H1 (cell line): ENCODE measurements at regions not wholly inside any gene's neighbourhood (a gene's known extent, or its start where the extent isn't known, plus 50 kb on each side); places are given as distances from the start of the nearest gene placed in this dataset.

Experiments
- CTCF ChIA-PET: fragments of 300-600 bp; sonication (Branson Sonifier 250); formaldehyde crosslinking; loops from one replicate; lab custom pipeline; 2021; ENCODE audit not compliant: partially characterized antibody; lab: Charles Lee
- POLR2A ChIA-PET: fragments of 300-600 bp; sonication (Branson Sonifier 250); formaldehyde crosslinking; loops from one replicate; lab custom pipeline; 2021; ENCODE audit warnings: inconsistent platforms; ENCODE audit not compliant: partially characterized antibody; lab: Charles Lee
- DNase-seq, 2 experiments: peaks; one replicate each; pipeline versions ENCODE4 v3.0.0 to v3.0.0-alpha.2; 2010 to 2022; ENCODE audit warnings: low spot score in 2 of 2, low read depth in 1 of 2, mixed read lengths in 1 of 2
- FAIRE-seq: peaks from 2 replicates; lab custom pipeline; 2011; peaks lifted over from hg19 to GRCh38; lab: Jason Lieb, UNC
- H2AFZ ChIP-seq: 2 replicates; pipeline ENCODE4 v1.8.1; 2012; ENCODE audit warnings: low read length, inconsistent platforms
- H2AK5ac ChIP-seq: 2 replicates; pipeline ENCODE4 v1.6.1; 2013; ENCODE audit warnings: low read depth, low read length
- H2BK120ac ChIP-seq: replicated peaks from 2 replicates; pipeline ENCODE3; 2013; ENCODE audit warnings: low read depth, low read length, inconsistent platforms
- H2BK12ac ChIP-seq: 2 replicates; pipeline ENCODE4 v1.6.1; 2013; ENCODE audit warnings: low read depth, low read length
- H2BK15ac ChIP-seq: 2 replicates; pipeline ENCODE4 v1.6.1; 2013; ENCODE audit warnings: low read length
- H2BK20ac ChIP-seq: 2 replicates; pipeline ENCODE4 v1.6.1; 2013; ENCODE audit warnings: low read length
- H2BK5ac ChIP-seq: 2 replicates; pipeline ENCODE4 v1.6.1; 2013; ENCODE audit warnings: low read depth, low read length
- H3K14ac ChIP-seq: 2 replicates; pipeline ENCODE4 v1.6.1; 2013; ENCODE audit warnings: inconsistent platforms; ENCODE audit not compliant: insufficient read length
- H3K18ac ChIP-seq: 2 replicates; pipeline ENCODE4 v1.6.1; 2013; ENCODE audit warnings: low read length; ENCODE audit errors: extremely low read depth
- H3K23ac ChIP-seq: 2 replicates; pipeline ENCODE4 v1.6.1; 2013; ENCODE audit warnings: inconsistent platforms; ENCODE audit not compliant: insufficient read length
- H3K23me2 ChIP-seq: 2 replicates; pipeline ENCODE4 v1.6.1; 2013; ENCODE audit warnings: low read depth, low read length
- H3K27ac ChIP-seq: 2 replicates; pipeline ENCODE4 v1.6.1; 2011; ENCODE audit warnings: low read depth, low read length, inconsistent platforms
- H3K27me3 ChIP-seq, 4 experiments: replicated peaks in 1 of 4; 1 replicate in 1 of 4; 2 replicates in 3 of 4; pipeline versions ENCODE4 v1.6.1 to v1.8.1; 2011 to 2013; ENCODE audit warnings: low read length in 3 of 4, mild to moderate bottlenecking in 3 of 4, inconsistent platforms in 2 of 4, mixed read lengths in 2 of 4, moderate library complexity in 1 of 4; ENCODE audit not compliant: control insufficient read depth in 3 of 4, insufficient read depth in 3 of 4; ENCODE audit errors: extremely low read depth in 1 of 4
- H3K36me3 ChIP-seq, 4 experiments: 2 replicates each; pipeline versions ENCODE4 v1.6.1 to v1.8.1; 2011 to 2013; ENCODE audit warnings: mild to moderate bottlenecking in 4 of 4, low read length in 3 of 4, moderate library complexity in 2 of 4, control low read depth in 1 of 4, inconsistent platforms in 1 of 4; ENCODE audit not compliant: insufficient read depth in 4 of 4, control insufficient read depth in 2 of 4
- H3K4ac ChIP-seq: replicated peaks from 2 replicates; pipeline ENCODE3; 2013; ENCODE audit warnings: low read length, low read depth, mixed read lengths, inconsistent platforms; ENCODE audit not compliant: insufficient read length
- H3K4me1 ChIP-seq, 4 experiments: replicated peaks in 1 of 4; 1 replicate in 1 of 4; 2 replicates in 3 of 4; pipeline versions ENCODE4 v1.6.1 to v1.8.1; 2011 to 2013; ENCODE audit warnings: low read length in 3 of 4, inconsistent platforms in 2 of 4, mixed read lengths in 1 of 4; ENCODE audit not compliant: insufficient read depth in 4 of 4, control insufficient read depth in 3 of 4
- H3K4me2 ChIP-seq, 2 experiments: 2 replicates each; pipeline versions ENCODE4 v1.6.1 to v1.8.1; 2011 to 2013; ENCODE audit warnings: low read depth in 2 of 2, low read length in 2 of 2, control low read depth in 1 of 2, inconsistent platforms in 1 of 2, mild to moderate bottlenecking in 1 of 2; ENCODE audit not compliant: insufficient read depth in 1 of 2
- H3K4me3 ChIP-seq, 4 experiments: fragments of 200-600, 300-600 bp in 1 of 4; sonication (generic), shearing (Covaris generic), sonication (Bioruptor Twin) in 1 of 4; 2 replicates each; pipeline versions ENCODE4 v1.5.1 to v1.8.1; 2011 to 2016; ENCODE audit warnings: low read length in 4 of 4, low read depth in 3 of 4, control low read depth in 2 of 4, inconsistent platforms in 2 of 4, mild to moderate bottlenecking in 2 of 4, mixed read lengths in 1 of 4, moderate library complexity in 1 of 4; ENCODE audit not compliant: insufficient read depth in 2 of 4; ENCODE audit errors: extremely low read depth in 1 of 4
- H3K56ac ChIP-seq: replicated peaks from 2 replicates; pipeline ENCODE3; 2013; ENCODE audit warnings: low read depth, mild to moderate bottlenecking, mixed read lengths, low read length, inconsistent platforms; ENCODE audit not compliant: insufficient read length
- H3K79me1 ChIP-seq: 2 replicates; pipeline ENCODE4 v1.6.1; 2013; ENCODE audit warnings: low read depth, low read length, control low read depth
- H3K79me2 ChIP-seq, 2 experiments: 2 replicates each; pipeline versions ENCODE4 v1.6.1 to v1.8.1; 2012 to 2013; ENCODE audit warnings: low read length in 2 of 2, mild to moderate bottlenecking in 2 of 2, inconsistent platforms in 1 of 2; ENCODE audit not compliant: insufficient read depth in 2 of 2, control insufficient read depth in 1 of 2
- H3K9ac ChIP-seq, 4 experiments: replicated peaks in 1 of 4; 1 replicate in 1 of 4; 2 replicates in 3 of 4; pipeline versions ENCODE4 v1.6.1 to v1.8.1; 2011 to 2013; ENCODE audit warnings: low read depth in 3 of 4, low read length in 3 of 4, control low read depth in 2 of 4, mild to moderate bottlenecking in 2 of 4, moderate library complexity in 2 of 4, inconsistent platforms in 1 of 4; ENCODE audit errors: extremely low read depth in 1 of 4
- H3K9me3 ChIP-seq, 2 experiments: 2 replicates each; pipeline versions ENCODE4 v1.6.1 to v1.8.1; 2012 to 2013; ENCODE audit warnings: mild to moderate bottlenecking in 2 of 2, moderate library complexity in 2 of 2, control low read depth in 1 of 2, inconsistent platforms in 1 of 2, low read depth in 1 of 2, low read length in 1 of 2, mixed read lengths in 1 of 2; ENCODE audit not compliant: insufficient read depth in 2 of 2
- H4K20me1 ChIP-seq, 2 experiments: replicated peaks in 1 of 2; 2 replicates each; pipeline versions ENCODE3 to v1.8.1; 2011 to 2013; ENCODE audit warnings: inconsistent platforms in 2 of 2, low read length in 2 of 2, mild to moderate bottlenecking in 1 of 2; ENCODE audit not compliant: insufficient read depth in 2 of 2, control insufficient read depth in 1 of 2
- H4K5ac ChIP-seq: 2 replicates; pipeline ENCODE4 v1.6.1; 2013; ENCODE audit warnings: low read length, low read depth, mixed read lengths, inconsistent platforms; ENCODE audit not compliant: insufficient read length
- H4K8ac ChIP-seq: 2 replicates; pipeline ENCODE4 v1.8.0; 2013; ENCODE audit warnings: mild to moderate bottlenecking, moderate library complexity, low read length, inconsistent platforms; ENCODE audit not compliant: insufficient read depth; ENCODE audit errors: extremely low read depth
- H4K91ac ChIP-seq: replicated peaks from 2 replicates; pipeline ENCODE3; 2013; ENCODE audit warnings: low read length, mixed read lengths, inconsistent platforms; ENCODE audit not compliant: insufficient read length
- ATF2 ChIP-seq: IDR thresholded peaks from 2 replicates; pipeline ENCODE4 v1.6.1; 2012; ENCODE audit warnings: low read length, inconsistent platforms
- BACH1 ChIP-seq: IDR thresholded peaks from 2 replicates; pipeline ENCODE4 v1.6.1; 2012; ENCODE audit warnings: low read length, improper control_type of control experiment
- CBX5 ChIP-seq: fragments of 300-800, 300-1000 bp; sonication (generic); IDR thresholded peaks from 2 replicates; pipeline ENCODE4 v1.7.1; 2016; ENCODE audit warnings: antibody characterized with exemption, low read length, low read depth
- CHD1 ChIP-seq: IDR thresholded peaks from 2 replicates; pipeline ENCODE4 v1.6.1; 2012; ENCODE audit warnings: low read depth, low read length, improper control_type of control experiment
- KDM5A ChIP-seq: fragments of 200-600 bp; IDR thresholded peaks from 2 replicates; pipeline ENCODE4 v1.7.1; 2012; ENCODE audit warnings: mild to moderate bottlenecking, low read length, inconsistent platforms, mixed read lengths
- MAFK ChIP-seq: IDR thresholded peaks from 2 replicates; pipeline ENCODE4 v1.6.1; 2012; ENCODE audit warnings: low read depth, mild to moderate bottlenecking, improper control_type of control experiment, low read length
- NANOG ChIP-seq: IDR thresholded peaks from 2 replicates; pipeline ENCODE4 v1.6.1; 2011; ENCODE audit warnings: low read length, low read depth, mild to moderate bottlenecking, inconsistent platforms; ENCODE audit not compliant: insufficient read depth, poor library complexity, severe bottlenecking
- PHF8 ChIP-seq: fragments of 200-600 bp; sonication (generic); conservative IDR thresholded peaks from 2 replicates; pipeline ENCODE4 v1.7.1; 2012; ENCODE audit warnings: low read depth, mild to moderate bottlenecking, inconsistent platforms, low read length, moderate library complexity
- POLR2A ChIP-seq, 2 experiments: IDR thresholded peaks; 1 replicate in 1 of 2; 2 replicates in 1 of 2; pipeline ENCODE4 v1.6.1; 2011; ENCODE audit warnings: low read depth in 2 of 2, low read length in 2 of 2, mild to moderate bottlenecking in 2 of 2; ENCODE audit errors: control extremely low read depth in 1 of 2
- RFX5 ChIP-seq: IDR thresholded peaks from 2 replicates; pipeline ENCODE4 v1.6.1; 2011; ENCODE audit warnings: low read depth, low read length, improper control_type of control experiment, borderline replicate concordance
- RXRA ChIP-seq: IDR thresholded peaks from 2 replicates; pipeline ENCODE4 v1.6.1; 2011; ENCODE audit warnings: low read depth, mild to moderate bottlenecking, low read length, moderate library complexity; ENCODE audit not compliant: insufficient read depth
- SIX5 ChIP-seq: IDR thresholded peaks from 2 replicates; pipeline ENCODE4 v1.6.1; 2011; ENCODE audit warnings: mild to moderate bottlenecking, low read depth, low read length
- SP1 ChIP-seq: IDR thresholded peaks from 2 replicates; pipeline ENCODE4 v1.6.1; 2011; ENCODE audit warnings: low read depth, low read length
- SUZ12 ChIP-seq: fragments of 200-600 bp; sonication (generic); IDR thresholded peaks from 2 replicates; pipeline ENCODE4 v1.6.1; 2012; ENCODE audit warnings: mild to moderate bottlenecking, inconsistent platforms, low read length, moderate library complexity, mixed read lengths
- WGBS, 2 experiments: shearing (Covaris generic) in 1 of 2; methylation state at CpG; one replicate each; pipeline versions ENCODE4 v1.1.6 to v1.1.7; 2013 to 2015; ENCODE audit warnings: low lambda C conversion rate in 2 of 2, mixed read lengths in 2 of 2, inconsistent platforms in 1 of 2, low coverage in 1 of 2, missing lambda C conversion rate in 1 of 2; ENCODE audit not compliant: insufficient replicate concordance in 2 of 2, insufficient coverage in 1 of 2, insufficient read length in 1 of 2; ENCODE audit errors: extremely low coverage in 1 of 2, missing lambda C conversion rate in 1 of 2; 5-methylcytosine and 5-hydroxymethylcytosine counted together

DNA sequence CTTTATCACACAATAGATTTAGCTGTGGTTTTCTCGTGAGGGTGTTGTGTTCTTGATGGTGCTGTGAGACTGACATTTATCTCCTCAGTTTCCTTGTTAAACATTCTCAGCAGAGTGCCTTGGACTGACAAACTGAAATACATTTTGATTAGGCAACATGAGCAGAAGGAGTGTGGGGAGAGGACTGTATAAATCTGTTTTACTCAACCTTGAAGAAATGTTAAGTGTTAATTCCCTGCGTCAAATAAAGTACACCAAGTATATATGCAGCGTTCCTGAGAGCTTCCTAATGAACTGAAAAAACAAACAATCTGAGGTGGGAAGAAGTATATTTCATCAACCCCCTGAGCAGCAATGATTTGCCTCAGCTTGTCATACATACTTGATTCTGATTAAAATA lies 540.3 kb upstream of the B3GALT2 start:
- DNase-seq: no peak
- H3K18ac ChIP-seq: no peak overlapping the region
- H3K27ac ChIP-seq: no peak overlapping the region
- H3K14ac ChIP-seq: no peak overlapping the region
- WGBS, 2 experiments: 89% methylated on average over 3 of the region's 3 CpGs; no CpG with 5 or more reads in 1 of the 2 experiments
- no peaks in the 10 kb centered on the region for H4K20me1 ChIP-seq
- H2BK15ac ChIP-seq: no peak overlapping the region
- no peaks in the 10 kb centered on the region; a peak in 1 of 8 replicates for H3K36me3 ChIP-seq
- no peak overlapping the region for H3K4me2 ChIP-seq
- H3K56ac ChIP-seq: no peak overlapping the region
- no peak overlapping the region for H4K5ac ChIP-seq
- no peak overlapping the region for H3K23ac ChIP-seq
- H3K23me2 ChIP-seq: no peaks in the 10 kb centered on the region
- no peak overlapping the region for H2BK120ac ChIP-seq
- CTCF ChIA-PET: interaction anchor here (0.7 to 3.8 kb wide), 5 partner anchors 9 to 488 kb away, joined by 3 to 12 read pairs (median 4); no protein-coding TSS in a partner anchor
- no peaks in the 10 kb centered on the region for H3K79me2 ChIP-seq
- H3K4me1 ChIP-seq: peaks cover 0 to 8% (median 2%) of the 10 kb centered on the region in 4 experiments; a peak in 1 of 7 replicates
- H2BK5ac ChIP-seq: no peak overlapping the region
- no peak overlapping the region for H2AK5ac ChIP-seq
- POLR2A ChIA-PET: no interaction called here
- H3K4me3 ChIP-seq: no peak overlapping the region
- no peak overlapping the region for H3K9ac ChIP-seq
- H4K91ac ChIP-seq: no peak overlapping the region
- H3K4ac ChIP-seq: no peak overlapping the region
- no peak overlapping the region for H2BK20ac ChIP-seq
- H3K27me3 ChIP-seq: peaks cover 3 to 9% (median 6%) of the 10 kb centered on the region in 4 experiments; a peak in 4 of 7 replicates
- H2BK12ac ChIP-seq: no peak overlapping the region
- H3K79me1 ChIP-seq: no peaks in the 10 kb centered on the region
- no peak overlapping the region for H4K8ac ChIP-seq
- FAIRE-seq: no peak
- H2AFZ ChIP-seq: no peak overlapping the region
- H3K9me3 ChIP-seq: peaks cover 1 to 2% of the 10 kb centered on the region in 2 experiments; a peak in 3 of 4 replicates
- TF ChIP-seq SP1: no peak
- no peak for TF ChIP-seq PHF8
- no peak for TF ChIP-seq RXRA
- TF ChIP-seq CBX5: no peak
- no peak for TF ChIP-seq SIX5
- no peak for TF ChIP-seq POLR2A (IDR thresholded peaks at IDR 0.05; ENCODE audit: control extremely low read depth in 1 of 2, low read depth in 2 of 2, low read length in 2 of 2)
- TF ChIP-seq CHD1: no peak
- TF ChIP-seq MAFK: no peak
- TF ChIP-seq NANOG: no peak
- TF ChIP-seq RFX5: no peak
- no peak for TF ChIP-seq ATF2
- no peak for TF ChIP-seq BACH1
- no peak for TF ChIP-seq KDM5A
- TF ChIP-seq SUZ12: no peak
